ENCODE measurements at regions not wholly inside any gene's neighbourhood (a gene's known extent, or its start where the extent isn't known, plus 50 kb on each side); places are given as distances from the start of the nearest gene placed in this dataset.

DNA sequence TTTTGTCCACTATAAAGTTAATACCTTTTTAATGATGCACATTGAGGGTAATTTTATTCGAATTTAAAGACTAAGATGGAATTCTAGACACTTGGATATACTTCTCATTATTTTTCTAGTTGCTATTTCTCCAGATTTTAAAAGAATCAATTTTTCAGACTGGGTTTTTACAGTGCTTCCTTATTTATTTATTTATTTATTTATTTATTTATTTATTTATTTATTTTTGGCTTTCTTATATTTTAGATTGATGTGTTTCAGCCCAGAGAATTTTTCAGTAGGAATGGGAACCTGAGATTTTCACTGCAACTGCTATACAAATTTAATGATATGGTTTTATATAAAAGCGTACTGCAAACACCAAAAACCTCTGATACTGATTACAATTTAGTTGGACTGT, 448.7 kb downstream of the ZPLD1 start:
- no peak for DNase-seq (ENCODE audit: low read depth)
- H3K4me3 ChIP-seq (ENCODE audit: low read depth, low read length) = no peak overlapping the region
- TF ChIP-seq, protein P1, sequence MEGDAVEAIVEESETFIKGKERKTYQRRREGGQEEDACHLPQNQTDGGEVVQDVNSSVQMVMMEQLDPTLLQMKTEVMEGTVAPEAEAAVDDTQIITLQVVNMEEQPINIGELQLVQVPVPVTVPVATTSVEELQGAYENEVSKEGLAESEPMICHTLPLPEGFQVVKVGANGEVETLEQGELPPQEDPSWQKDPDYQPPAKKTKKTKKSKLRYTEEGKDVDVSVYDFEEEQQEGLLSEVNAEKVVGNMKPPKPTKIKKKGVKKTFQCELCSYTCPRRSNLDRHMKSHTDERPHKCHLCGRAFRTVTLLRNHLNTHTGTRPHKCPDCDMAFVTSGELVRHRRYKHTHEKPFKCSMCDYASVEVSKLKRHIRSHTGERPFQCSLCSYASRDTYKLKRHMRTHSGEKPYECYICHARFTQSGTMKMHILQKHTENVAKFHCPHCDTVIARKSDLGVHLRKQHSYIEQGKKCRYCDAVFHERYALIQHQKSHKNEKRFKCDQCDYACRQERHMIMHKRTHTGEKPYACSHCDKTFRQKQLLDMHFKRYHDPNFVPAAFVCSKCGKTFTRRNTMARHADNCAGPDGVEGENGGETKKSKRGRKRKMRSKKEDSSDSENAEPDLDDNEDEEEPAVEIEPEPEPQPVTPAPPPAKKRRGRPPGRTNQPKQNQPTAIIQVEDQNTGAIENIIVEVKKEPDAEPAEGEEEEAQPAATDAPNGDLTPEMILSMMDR (conservative IDR thresholded peaks at IDR 0.05; ENCODE audit: low read depth, low read length) = no peak

DNA sequence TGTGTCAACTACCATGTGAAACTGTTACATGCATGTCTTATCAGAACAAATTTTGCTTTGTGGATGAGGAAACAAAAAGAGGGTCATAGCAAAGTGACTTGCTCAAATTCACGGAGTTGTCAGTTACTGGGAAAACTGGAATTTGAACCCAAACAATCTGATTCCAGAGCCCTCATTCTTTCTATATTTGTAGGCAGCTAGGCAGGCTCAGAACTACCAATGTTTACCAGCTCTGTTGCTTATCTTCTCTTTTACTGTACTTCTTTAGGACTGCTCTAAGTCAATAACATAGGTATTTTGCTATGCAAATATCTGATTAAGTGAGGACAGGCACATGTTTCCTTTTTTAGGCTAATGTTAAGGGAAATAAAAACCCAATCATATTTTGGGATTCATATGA, 450.5 kb downstream of the ZPLD1 start:
- TF ChIP-seq, protein P1 (conservative IDR thresholded peaks at IDR 0.05; ENCODE audit: low read depth, low read length) = no peak
- no peak for DNase-seq (ENCODE audit: low read depth)
- no peak overlapping the region for H3K4me3 ChIP-seq (ENCODE audit: low read depth, low read length)

DNA sequence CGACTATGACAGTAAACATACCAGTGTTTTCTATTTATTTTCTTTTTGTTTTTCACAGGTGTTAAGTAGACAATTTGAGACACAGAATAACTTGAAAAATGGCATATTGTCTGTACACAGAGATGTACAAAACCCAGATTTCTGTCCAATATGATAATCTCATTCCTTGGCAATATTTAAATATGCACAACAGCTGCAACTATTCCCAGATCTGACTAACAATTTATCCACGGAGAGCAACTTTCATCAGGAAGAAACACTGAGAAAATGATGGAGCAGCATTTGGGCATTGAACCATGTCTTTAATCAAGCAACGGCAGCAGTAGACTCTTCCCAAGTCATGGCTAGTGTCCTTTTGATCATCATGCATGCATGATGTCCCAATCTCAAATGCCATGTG, 452.6 kb downstream of the ZPLD1 start:
- TF ChIP-seq, protein P1 (conservative IDR thresholded peaks at IDR 0.05; ENCODE audit: low read depth, low read length) = no peak
- DNase-seq (ENCODE audit: low read depth) = no peak
- no peak overlapping the region for H3K4me3 ChIP-seq (ENCODE audit: low read depth, low read length)

DNA sequence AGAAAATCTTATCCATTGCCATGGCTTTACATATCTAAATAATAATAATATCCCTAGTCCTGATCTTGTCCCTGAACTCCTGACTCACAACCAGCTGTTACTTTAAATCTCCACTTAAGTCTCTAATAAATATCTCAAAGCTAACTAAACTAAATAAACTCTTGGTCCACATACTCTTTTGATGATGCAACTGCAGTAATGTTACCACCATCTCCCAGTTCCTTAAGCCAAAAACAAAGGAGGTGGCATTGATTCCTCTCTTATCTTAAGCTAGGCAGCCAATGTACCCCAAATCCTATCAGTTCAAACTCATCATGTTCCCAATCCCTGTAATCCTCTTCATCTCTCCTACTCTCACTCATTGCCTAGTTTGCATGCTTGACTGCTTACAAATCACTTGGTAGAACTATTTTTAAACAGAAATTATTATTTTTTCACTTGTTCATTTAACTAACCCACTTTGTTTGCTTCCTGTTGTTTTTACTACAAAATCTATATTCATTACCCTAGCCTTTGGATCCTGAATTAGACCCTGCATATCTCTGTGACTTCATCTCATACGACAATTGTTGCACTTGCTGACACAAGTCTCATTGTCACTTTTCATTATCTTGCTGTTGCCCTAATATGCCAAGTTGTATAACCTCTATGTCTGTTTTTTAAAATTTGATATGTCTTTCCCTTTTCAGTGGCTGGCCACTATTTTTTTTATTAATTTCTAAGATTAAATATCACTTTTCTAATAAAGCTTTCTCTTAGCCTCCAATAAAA, 462.2 kb downstream of the ZPLD1 start:
- TF ChIP-seq, protein P1 (conservative IDR thresholded peaks at IDR 0.05; ENCODE audit: low read depth, low read length) = no peak
- no peak overlapping the region for H3K4me3 ChIP-seq (ENCODE audit: low read depth, low read length)
- DNase-seq (ENCODE audit: low read depth) = no peak

DNA sequence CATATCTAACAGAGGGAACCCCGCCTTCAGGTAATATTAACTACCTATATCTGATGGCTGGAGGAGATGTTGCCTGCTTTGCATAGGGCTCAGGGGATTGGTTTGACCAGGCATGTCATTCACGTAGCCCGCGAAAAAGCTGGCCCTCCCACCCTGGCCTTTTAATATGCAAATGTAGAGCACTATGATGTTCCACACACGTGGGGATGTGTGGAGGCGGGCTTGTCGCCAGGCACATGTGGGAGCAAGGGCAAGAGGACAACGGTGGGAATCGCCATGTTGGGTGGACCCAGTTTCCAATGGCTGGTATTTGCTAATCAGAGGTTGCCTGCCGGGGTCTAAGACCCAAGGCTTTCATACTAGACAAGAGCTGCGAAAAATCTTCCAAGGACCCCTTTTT, 469.8 kb downstream of the ZPLD1 start:
- no peak overlapping the region for H3K4me3 ChIP-seq (ENCODE audit: low read depth, low read length)
- DNase-seq (ENCODE audit: low read depth) = no peak
- TF ChIP-seq, protein P1 (conservative IDR thresholded peaks at IDR 0.05; ENCODE audit: low read depth, low read length) = no peak

DNA sequence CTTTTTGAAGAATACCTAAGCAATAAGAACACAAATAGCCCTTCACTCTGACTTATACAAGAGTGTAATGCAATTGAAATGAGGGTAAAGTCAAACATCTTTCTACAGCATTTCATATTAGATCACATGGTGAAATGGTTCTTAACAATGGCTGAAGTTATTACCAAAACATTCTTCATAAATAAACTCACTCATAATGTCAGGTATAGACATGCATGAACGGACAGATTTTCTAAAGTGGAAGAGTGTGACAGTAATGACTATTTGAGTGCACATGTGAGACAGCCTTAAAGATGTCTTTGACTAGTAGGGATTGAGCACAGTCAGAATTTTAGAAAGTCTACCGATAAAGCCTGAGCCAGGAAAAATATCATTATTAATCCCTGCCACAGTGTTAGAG, 471.0 kb downstream of the ZPLD1 start:
- no peak overlapping the region for H3K4me3 ChIP-seq (ENCODE audit: low read depth, low read length)
- TF ChIP-seq, protein P1 (conservative IDR thresholded peaks at IDR 0.05; ENCODE audit: low read depth, low read length) = no peak
- no peak for DNase-seq (ENCODE audit: low read depth)

DNA sequence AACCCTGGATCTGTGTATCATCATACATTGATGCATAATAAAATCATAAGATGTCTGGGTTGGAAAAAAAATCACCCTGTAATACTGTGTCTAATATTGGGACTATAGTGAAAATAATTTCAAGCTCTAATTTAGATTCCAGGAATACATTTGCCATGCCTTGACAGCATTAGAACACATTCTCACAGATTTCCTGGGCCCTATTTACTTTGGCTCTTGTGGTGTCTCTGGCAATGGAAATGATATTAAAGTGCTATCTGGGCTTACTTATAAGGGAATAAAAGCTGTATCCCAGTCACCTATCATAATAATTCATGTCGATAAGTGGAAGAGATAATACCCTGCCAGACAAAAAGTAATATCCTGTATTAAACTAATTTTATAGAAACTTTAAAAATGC, 472.0 kb downstream of the ZPLD1 start:
- H3K4me3 ChIP-seq (ENCODE audit: low read depth, low read length) = no peak overlapping the region
- TF ChIP-seq, protein P1 (conservative IDR thresholded peaks at IDR 0.05; ENCODE audit: low read depth, low read length) = no peak
- no peak for DNase-seq (ENCODE audit: low read depth)
